ENCODE measurements at regions not wholly inside any gene's neighbourhood (a gene's known extent, or its start where the extent isn't known, plus 50 kb on each side); places are given as distances from the start of the nearest gene placed in this dataset.
"Not testable (repeated sequence)": the region's sequence is repeated elsewhere in the genome, so short reads cannot be mapped to it uniquely, and the experiment has no call there.

DNA sequence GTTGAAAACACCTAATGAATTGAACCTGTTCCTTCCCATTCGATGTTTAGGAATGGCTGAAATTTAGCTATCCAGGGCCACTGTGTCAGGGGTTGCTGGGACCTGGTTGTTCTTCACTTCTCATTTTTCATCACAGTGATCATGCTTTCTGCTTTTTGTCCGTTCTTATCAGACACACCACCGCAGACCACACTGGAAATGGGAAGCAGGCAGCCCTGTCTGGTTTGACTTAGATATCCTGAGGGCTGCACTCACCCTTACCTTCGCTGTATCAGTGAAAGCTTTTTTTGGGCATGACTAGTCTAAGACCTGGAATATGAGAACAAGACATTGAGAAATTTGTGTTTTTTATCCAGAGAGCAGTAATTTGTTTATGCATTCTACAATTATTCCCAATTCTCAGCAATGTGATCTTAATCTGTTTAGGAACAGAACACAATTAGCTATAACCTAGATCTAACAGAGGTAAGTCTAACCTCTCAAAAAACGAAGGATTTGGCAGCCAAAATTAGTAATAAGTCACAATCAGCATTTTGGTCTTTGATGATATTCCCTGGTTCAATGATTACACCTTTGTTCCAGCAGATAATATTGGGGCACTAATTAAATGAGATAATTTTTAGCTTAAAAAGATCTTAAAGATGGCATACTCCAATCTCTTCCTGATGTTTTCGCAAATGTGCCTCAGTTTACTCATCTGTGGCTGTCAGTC lies 126.0 kb upstream of the GOT2 start:
- no peaks in the 10 kb centered on the region for H3K9me3 Mint-ChIP-seq (ENCODE audit: insufficient read depth)
- no peak overlapping the region for H3K27ac Mint-ChIP-seq
- CTCF ChIA-PET: no interaction called here
- POLR2A ChIA-PET: no interaction called here
- H3K27me3 Mint-ChIP-seq (ENCODE audit: low read depth): no peaks in the 10 kb centered on the region
- DNase-seq: no peak
- ATAC-seq: no peak
- no peaks in the 10 kb centered on the region for H3K36me3 Mint-ChIP-seq (ENCODE audit: low read depth)
- no peaks in the 10 kb centered on the region for H3K4me1 Mint-ChIP-seq (ENCODE audit: low read depth)
- H3K4me3 Mint-ChIP-seq: no peak overlapping the region

DNA sequence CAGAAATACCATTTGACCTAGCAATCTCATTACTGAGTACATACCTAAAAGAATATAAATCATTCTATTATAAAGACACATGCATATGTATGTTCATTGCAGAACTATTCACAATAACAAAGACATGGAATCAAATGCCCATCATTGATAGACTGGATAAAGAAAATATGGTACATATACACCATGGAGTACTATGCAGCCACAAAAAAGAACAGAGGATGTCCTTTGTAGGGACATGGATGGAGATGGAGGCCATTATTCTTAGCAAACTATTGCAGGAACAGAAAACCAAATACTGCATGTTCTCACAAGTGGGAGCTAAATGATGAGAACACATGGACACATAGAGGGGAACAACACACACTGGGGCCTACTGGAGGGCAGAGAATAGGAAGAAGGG lies 124.5 kb upstream of the GOT2 start:
- CTCF ChIA-PET; H3K4me1 Mint-ChIP-seq (ENCODE audit: low read depth): not testable (repeated sequence)

DNA sequence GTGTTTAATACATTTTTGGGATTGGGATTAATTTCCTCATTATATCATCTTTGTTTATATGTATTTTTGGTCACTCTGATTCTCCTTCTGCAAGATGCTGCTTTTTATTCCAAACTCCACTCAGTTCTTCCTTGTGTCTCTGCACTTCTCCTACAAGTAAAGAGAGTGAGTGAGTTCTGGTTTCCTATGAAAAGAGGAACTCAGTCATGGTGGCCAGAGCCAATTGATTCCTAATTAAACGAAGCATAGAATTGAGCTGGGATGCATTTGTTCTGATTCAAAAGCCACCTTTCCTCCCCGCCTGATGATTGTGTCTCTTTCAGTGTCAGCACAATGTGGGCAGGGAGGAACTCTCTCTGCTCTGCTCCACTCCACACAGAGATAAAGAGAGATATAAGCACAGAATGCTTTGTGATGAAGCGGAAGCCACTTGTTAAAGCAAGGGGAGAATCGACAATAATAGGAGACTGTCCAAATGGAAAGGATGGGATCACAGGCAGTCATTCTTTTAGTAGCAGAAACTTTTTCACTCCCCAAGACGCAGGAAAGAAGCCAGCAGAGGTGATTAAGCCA lies 121.3 kb upstream of the GOT2 start:
- no peaks in the 10 kb centered on the region for H3K4me1 Mint-ChIP-seq (ENCODE audit: low read depth)
- H3K27ac Mint-ChIP-seq: no peak overlapping the region
- ChIA-PET POLR2A (no interaction called here), CTCF (no interaction called here)
- H3K36me3 Mint-ChIP-seq (ENCODE audit: low read depth): no peaks in the 10 kb centered on the region
- no peaks in the 10 kb centered on the region for H3K27me3 Mint-ChIP-seq (ENCODE audit: low read depth)
- DNase-seq (no peak), ATAC-seq (no peak)
- H3K4me3 Mint-ChIP-seq: no peak overlapping the region
- no peaks in the 10 kb centered on the region for H3K9me3 Mint-ChIP-seq (ENCODE audit: insufficient read depth)

More for the DNA sequence above, 124.5 kb upstream of the GOT2 start:
- H3K36me3 Mint-ChIP-seq (ENCODE audit: low read depth); H3K27me3 Mint-ChIP-seq (ENCODE audit: low read depth); DNase-seq; H3K27ac Mint-ChIP-seq; POLR2A ChIA-PET; ATAC-seq; H3K9me3 Mint-ChIP-seq (ENCODE audit: insufficient read depth); H3K4me3 Mint-ChIP-seq: not testable (repeated sequence)

GRCh38 chr16:58853854-58854791 lies 120.0 kb upstream of the GOT2 start:
- no peaks in the 10 kb centered on the region for H3K36me3 Mint-ChIP-seq (ENCODE audit: low read depth)
- no peak overlapping the region for H3K4me3 Mint-ChIP-seq
- H3K27ac Mint-ChIP-seq: no peak overlapping the region
- no peaks in the 10 kb centered on the region for H3K4me1 Mint-ChIP-seq (ENCODE audit: low read depth)
- DNase-seq (no peak), ATAC-seq (no peak)
- POLR2A ChIA-PET: no interaction called here
- no peaks in the 10 kb centered on the region for H3K27me3 Mint-ChIP-seq (ENCODE audit: low read depth)
- CTCF ChIA-PET: interaction anchor here (1.0 kb wide), 1 partner anchor 40 kb away, joined by 3 read pairs; no protein-coding TSS in a partner anchor
- H3K9me3 Mint-ChIP-seq (ENCODE audit: insufficient read depth): no peaks in the 10 kb centered on the region

GRCh38 chr16:58850678-58851020 lies 116.5 kb upstream of the GOT2 start:
- no peak overlapping the region for H3K27ac Mint-ChIP-seq
- no peak overlapping the region for H3K4me3 Mint-ChIP-seq
- ChIA-PET CTCF (no interaction called here), POLR2A (no interaction called here)
- no peak for ATAC-seq
- no peak for DNase-seq
- H3K36me3 Mint-ChIP-seq (ENCODE audit: low read depth): no peaks in the 10 kb centered on the region
- no peaks in the 10 kb centered on the region for H3K27me3 Mint-ChIP-seq (ENCODE audit: low read depth)
- no peaks in the 10 kb centered on the region for H3K9me3 Mint-ChIP-seq (ENCODE audit: insufficient read depth)
- H3K4me1 Mint-ChIP-seq (ENCODE audit: low read depth): no peaks in the 10 kb centered on the region

GRCh38 chr16:58850019-58850677 lies 116.0 kb upstream of the GOT2 start:
- ATAC-seq: no peak
- Mint-ChIP-seq H3K4me3 (no peak overlapping the region), H3K27ac (no peak overlapping the region), H3K36me3 (ENCODE audit: low read depth) (no peaks in the 10 kb centered on the region), H3K9me3 (ENCODE audit: insufficient read depth) (no peaks in the 10 kb centered on the region), H3K4me1 (ENCODE audit: low read depth) (no peaks in the 10 kb centered on the region), H3K27me3 (ENCODE audit: low read depth) (no peaks in the 10 kb centered on the region)
- POLR2A ChIA-PET: no interaction called here
- CTCF ChIA-PET: no interaction called here
- DNase-seq: no peak

DNA sequence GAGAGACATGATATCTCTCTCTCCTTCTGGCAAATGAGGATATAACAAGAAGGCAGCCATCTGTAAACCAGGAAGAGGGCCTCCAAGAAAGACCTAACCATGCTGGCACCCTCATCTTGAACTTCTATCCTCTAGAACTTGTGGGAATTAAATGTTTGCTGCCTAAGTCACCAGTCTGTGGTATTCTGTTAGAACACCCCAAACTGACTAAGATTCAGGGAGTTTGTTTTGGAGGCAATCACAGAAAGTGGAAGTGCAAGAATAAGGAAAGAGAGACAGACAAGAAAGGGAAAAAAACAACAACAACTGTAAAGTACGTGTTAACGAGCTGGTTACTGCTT lies 114.5 kb upstream of the GOT2 start:
- DNase-seq (no peak), ATAC-seq (no peak)
- no peaks in the 10 kb centered on the region for H3K9me3 Mint-ChIP-seq (ENCODE audit: insufficient read depth)
- CTCF ChIA-PET: no interaction called here
- H3K27ac Mint-ChIP-seq: no peak overlapping the region
- H3K36me3 Mint-ChIP-seq (ENCODE audit: low read depth): no peaks in the 10 kb centered on the region
- H3K4me3 Mint-ChIP-seq: no peak overlapping the region
- POLR2A ChIA-PET: no interaction called here
- no peaks in the 10 kb centered on the region for H3K4me1 Mint-ChIP-seq (ENCODE audit: low read depth)
- H3K27me3 Mint-ChIP-seq (ENCODE audit: low read depth): no peaks in the 10 kb centered on the region

GRCh38 chr16:58847902-58848661 lies 114.0 kb upstream of the GOT2 start:
- Mint-ChIP-seq H3K4me1 (ENCODE audit: low read depth) (no peaks in the 10 kb centered on the region), H3K36me3 (ENCODE audit: low read depth) (no peaks in the 10 kb centered on the region), H3K27me3 (ENCODE audit: low read depth) (no peaks in the 10 kb centered on the region), H3K4me3 (no peak overlapping the region), H3K27ac (no peak overlapping the region), H3K9me3 (ENCODE audit: insufficient read depth) (no peaks in the 10 kb centered on the region)
- ATAC-seq: no peak
- ChIA-PET POLR2A (no interaction called here), CTCF (no interaction called here)
- DNase-seq: no peak

GRCh38 chr16:58846226-58846625 lies 112.1 kb upstream of the GOT2 start:
- POLR2A ChIA-PET; H3K4me1 Mint-ChIP-seq (ENCODE audit: low read depth); H3K27me3 Mint-ChIP-seq (ENCODE audit: low read depth); ATAC-seq; H3K27ac Mint-ChIP-seq; CTCF ChIA-PET; H3K4me3 Mint-ChIP-seq; DNase-seq; H3K36me3 Mint-ChIP-seq (ENCODE audit: low read depth); H3K9me3 Mint-ChIP-seq (ENCODE audit: insufficient read depth): not testable (repeated sequence)

- POLR2A ChIA-PET: no interaction called here
- CTCF ChIA-PET: interaction anchor here (1.5 kb wide), 1 partner anchor 29 kb away, joined by 5 read pairs; no protein-coding TSS in a partner anchor
- no peaks in the 10 kb centered on the region for H3K4me1 Mint-ChIP-seq (ENCODE audit: low read depth)
- H3K27ac Mint-ChIP-seq: no peak overlapping the region
- H3K4me3 Mint-ChIP-seq: no peak overlapping the region
- no peaks in the 10 kb centered on the region for H3K27me3 Mint-ChIP-seq (ENCODE audit: low read depth)
- ATAC-seq (no peak), DNase-seq (no peak)
- no peaks in the 10 kb centered on the region for H3K9me3 Mint-ChIP-seq (ENCODE audit: insufficient read depth)
- H3K36me3 Mint-ChIP-seq (ENCODE audit: low read depth): no peaks in the 10 kb centered on the region
Observed at GRCh38 chr16:58843675-58844074, 109.6 kb upstream of the GOT2 start.

- POLR2A ChIA-PET: no interaction called here
- H3K4me3 Mint-ChIP-seq: no peak overlapping the region
- H3K4me1 Mint-ChIP-seq (ENCODE audit: low read depth): no peaks in the 10 kb centered on the region
- H3K27me3 Mint-ChIP-seq (ENCODE audit: low read depth): no peaks in the 10 kb centered on the region
- CTCF ChIA-PET: no interaction called here
- H3K9me3 Mint-ChIP-seq (ENCODE audit: insufficient read depth): no peaks in the 10 kb centered on the region
- H3K36me3 Mint-ChIP-seq (ENCODE audit: low read depth): no peaks in the 10 kb centered on the region
- no peak overlapping the region for H3K27ac Mint-ChIP-seq
- no peak for DNase-seq
- ATAC-seq: no peak
Observed at GRCh38 chr16:58842746-58843145, 108.6 kb upstream of the GOT2 start.
